ENCODE measurements at regions not wholly inside any gene's neighbourhood (a gene's known extent, or its start where the extent isn't known, plus 50 kb on each side); places are given as distances from the start of the nearest gene placed in this dataset.

GRCh38 chrX:109943092-109943739 is 59.7 kb upstream of the TMEM164 start (continued):
- TF ChIP-seq HMGXB4 (CRISPR knock-in tag; IDR thresholded peaks at IDR 0.05; ENCODE audit: borderline replicate concordance): no peak
- TF ChIP-seq MAZ (IDR thresholded peaks at IDR 0.05; ENCODE audit: borderline replicate concordance, low read depth, low read length): no peak
- no peak for TF ChIP-seq ZSCAN20 (CRISPR knock-in tag; IDR thresholded peaks at IDR 0.05)
- no peak for TF ChIP-seq CBX2 (IDR thresholded peaks at IDR 0.05; ENCODE audit: borderline replicate concordance, low read depth)
- no peak for TF ChIP-seq HES2 (IDR thresholded peaks at IDR 0.05)

GRCh38 chrX:109943740-109944092 is 59.2 kb upstream of the TMEM164 start:
- CTCF ChIA-PET: interaction anchor here (1.0 to 1.6 kb wide), 2 partner anchors 52 to 56 kb away, joined by 3 to 4 read pairs; no protein-coding TSS in a partner anchor
- no peaks in the 10 kb centered on the region for H3K9me3 ChIP-seq
- 44% methylated on average over 1 of the region's 1 CpG for WGBS (ENCODE audit: missing lambda C conversion rate)
- POLR2A ChIA-PET: no interaction called here
- no peak overlapping the region for H3K4me2 ChIP-seq
- DNase-seq (ENCODE audit: low read depth in 1 of 2, low spot score in 1 of 2) (no peak), FAIRE-seq (no peak), ATAC-seq (no peak)
- H3K27ac ChIP-seq: no peak overlapping the region
- no peaks in the 10 kb centered on the region for H3K4me1 ChIP-seq
- no peak for TF ChIP-seq NFE2L2 (conservative IDR thresholded peaks at IDR 0.05; ENCODE audit: low read length)
- TF ChIP-seq ZC3H11A (IDR thresholded peaks at IDR 0.05): no peak
- no peak for TF ChIP-seq HES2 (IDR thresholded peaks at IDR 0.05)
- TF ChIP-seq TFCP2L1 (CRISPR knock-in tag; IDR thresholded peaks at IDR 0.05): no peak
- TF ChIP-seq REST (IDR thresholded peaks at IDR 0.05): no peak
- TF ChIP-seq FOSL2 (IDR thresholded peaks at IDR 0.05): no peak
- TF ChIP-seq FOSL2 (CRISPR knock-in tag; IDR thresholded peaks at IDR 0.05): no peak
- TF ChIP-seq SMC3 (IDR thresholded peaks at IDR 0.05): no peak
- no peak for TF ChIP-seq ZNF302 (CRISPR knock-in tag; IDR thresholded peaks at IDR 0.05)
- no peak for TF ChIP-seq FOSB (CRISPR knock-in tag; IDR thresholded peaks at IDR 0.05)
- TF ChIP-seq TP53 (CRISPR knock-in tag; IDR thresholded peaks at IDR 0.05): no peak
- TF ChIP-seq PHF8 (IDR thresholded peaks at IDR 0.05; ENCODE audit: borderline replicate concordance, low read depth): no peak
- no peak for TF ChIP-seq FOXS1 (CRISPR knock-in tag; IDR thresholded peaks at IDR 0.05)
- TF ChIP-seq ESRRA (IDR thresholded peaks at IDR 0.05; ENCODE audit: borderline replicate concordance, low read length): no peak
- no peak overlapping the region for H3K4me3 ChIP-seq

GRCh38 chrX:109952050-109952449 is 50.9 kb upstream of the TMEM164 start:
- POLR2A ChIA-PET: no interaction called here
- 0 out of 3 replicates have a peak overlapping the region, but pooled peaks have one; percentile 21 for H3K4me2 ChIP-seq
- H3K9me3 ChIP-seq: no peaks in the 10 kb centered on the region
- CTCF ChIA-PET: no interaction called here
- peaks cover 9% of the 10 kb centered on the region; the same call in 2 of the 3 replicates for H3K4me1 ChIP-seq
- ATAC-seq (peak in 1 of 2 experiments; percentile 37; a peak in 3 of 6 replicates), DNase-seq (ENCODE audit: low read depth in 1 of 2, low spot score in 1 of 2) (peak in 1 of 2 experiments; percentile 7), FAIRE-seq (no peak)
- 7% methylated on average over 2 of the region's 2 CpGs for WGBS (ENCODE audit: missing lambda C conversion rate)
- no peak overlapping the region for H3K4me3 ChIP-seq
- no peak overlapping the region for H3K27ac ChIP-seq
- TF ChIP-seq FOXS1 (CRISPR knock-in tag; IDR thresholded peaks at IDR 0.05): no peak
- no peak for TF ChIP-seq GATA3 (IDR thresholded peaks at IDR 0.05; ENCODE audit: borderline replicate concordance)
- no peak for TF ChIP-seq PBX3 (IDR thresholded peaks at IDR 0.05)
- TF ChIP-seq FOSL2 (IDR thresholded peaks at IDR 0.05): no peak
- TF ChIP-seq FOSL2 (CRISPR knock-in tag; IDR thresholded peaks at IDR 0.05): no peak
- TF ChIP-seq REST (IDR thresholded peaks at IDR 0.05): no peak
- no peak for TF ChIP-seq RCOR1 (IDR thresholded peaks at IDR 0.05; ENCODE audit: low read depth, low read length)
- no peak for TF ChIP-seq ESRRA (IDR thresholded peaks at IDR 0.05; ENCODE audit: borderline replicate concordance, low read length)
- TF ChIP-seq HOXB5 (CRISPR knock-in tag; IDR thresholded peaks at IDR 0.05): no peak
- TF ChIP-seq RARB (CRISPR knock-in tag; IDR thresholded peaks at IDR 0.05): no peak
- TF ChIP-seq HES2 (IDR thresholded peaks at IDR 0.05): no peak
